Type B pancreatic cell (in vitro differentiated cells): ENCODE measurements at regions not wholly inside any gene's neighbourhood (a gene's known extent, or its start where the extent isn't known, plus 50 kb on each side); places are given as distances from the start of the nearest gene placed in this dataset.

Source experiments
- DNase-seq: peaks from one replicate; pipeline ENCODE4 v3.0.0; 2021; ENCODE audit warnings: mixed read lengths; ENCODE audit not compliant: unreplicated experiment; ENCODE audit errors: extremely low spot score
- H3K27ac Mint-ChIP-seq: 2 replicates; pipeline ENCODE4 v1.8.0; 2021; ENCODE audit warnings: mild to moderate bottlenecking, mixed read lengths
- H3K27me3 Mint-ChIP-seq: 2 replicates; pipeline ENCODE4 v1.8.0; 2021; ENCODE audit warnings: mixed read lengths
- H3K36me3 Mint-ChIP-seq: 2 replicates; pipeline ENCODE4 v1.8.0; 2021; ENCODE audit warnings: mixed read lengths
- H3K4me1 Mint-ChIP-seq: one replicate; pipeline ENCODE4 v1.8.0; 2021; ENCODE audit warnings: mixed read lengths; ENCODE audit not compliant: unreplicated experiment
- H3K4me3 Mint-ChIP-seq: 2 replicates; pipeline ENCODE4 v1.8.0; 2021; ENCODE audit warnings: mild to moderate bottlenecking, mixed read lengths
- H3K9me3 Mint-ChIP-seq: 2 replicates; pipeline ENCODE4 v1.8.0; 2021; ENCODE audit warnings: mixed read lengths
- TF ChIP-seq, protein P1 (sequence below): fragments of 200-600 bp; sonication (generic); conservative IDR thresholded peaks from 2 replicates; pipeline ENCODE4 v1.5.0; 2021; ENCODE audit warnings: antibody characterized with exemption, mild to moderate bottlenecking

- Mint-ChIP-seq H3K4me3 (no peak overlapping the region), H3K27me3 (no peaks in the 10 kb centered on the region), H3K9me3 (no peaks in the 10 kb centered on the region), H3K4me1 (no peaks in the 10 kb centered on the region), H3K36me3 (no peaks in the 10 kb centered on the region), H3K27ac (no peak overlapping the region)
- TF ChIP-seq, protein P1, sequence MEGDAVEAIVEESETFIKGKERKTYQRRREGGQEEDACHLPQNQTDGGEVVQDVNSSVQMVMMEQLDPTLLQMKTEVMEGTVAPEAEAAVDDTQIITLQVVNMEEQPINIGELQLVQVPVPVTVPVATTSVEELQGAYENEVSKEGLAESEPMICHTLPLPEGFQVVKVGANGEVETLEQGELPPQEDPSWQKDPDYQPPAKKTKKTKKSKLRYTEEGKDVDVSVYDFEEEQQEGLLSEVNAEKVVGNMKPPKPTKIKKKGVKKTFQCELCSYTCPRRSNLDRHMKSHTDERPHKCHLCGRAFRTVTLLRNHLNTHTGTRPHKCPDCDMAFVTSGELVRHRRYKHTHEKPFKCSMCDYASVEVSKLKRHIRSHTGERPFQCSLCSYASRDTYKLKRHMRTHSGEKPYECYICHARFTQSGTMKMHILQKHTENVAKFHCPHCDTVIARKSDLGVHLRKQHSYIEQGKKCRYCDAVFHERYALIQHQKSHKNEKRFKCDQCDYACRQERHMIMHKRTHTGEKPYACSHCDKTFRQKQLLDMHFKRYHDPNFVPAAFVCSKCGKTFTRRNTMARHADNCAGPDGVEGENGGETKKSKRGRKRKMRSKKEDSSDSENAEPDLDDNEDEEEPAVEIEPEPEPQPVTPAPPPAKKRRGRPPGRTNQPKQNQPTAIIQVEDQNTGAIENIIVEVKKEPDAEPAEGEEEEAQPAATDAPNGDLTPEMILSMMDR, result no peak
- no peak for DNase-seq
Observed at GRCh38 chr4:165794834-165795233, 78.2 kb upstream of the TLL1 start.

GRCh38 chr4:165799384-165799815 is 73.6 kb upstream of the TLL1 start:
- Mint-ChIP-seq H3K27ac (no peak overlapping the region), H3K9me3 (no peaks in the 10 kb centered on the region)

DNA sequence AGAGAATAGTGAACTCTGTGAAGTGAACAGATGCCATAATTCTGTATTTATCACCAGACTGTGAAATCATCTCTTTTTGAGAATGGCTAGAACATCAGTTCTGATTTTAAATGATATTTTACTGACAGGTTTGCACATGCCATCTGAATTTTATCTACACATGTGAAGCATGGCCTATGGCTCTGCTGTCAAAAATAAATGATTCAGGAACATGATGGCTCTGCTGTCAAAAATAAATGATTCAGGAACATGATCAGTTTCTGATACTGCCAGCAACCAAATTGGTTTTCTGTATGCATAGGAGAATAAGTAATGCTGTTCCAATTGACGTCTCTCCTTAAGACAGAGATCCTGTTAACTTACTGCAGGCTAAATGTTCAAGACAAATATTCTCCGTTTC is 70.6 kb upstream of the TLL1 start:
- H3K27me3 Mint-ChIP-seq, result no peaks in the 10 kb centered on the region
- no peaks in the 10 kb centered on the region for H3K4me1 Mint-ChIP-seq
- no peak overlapping the region for H3K27ac Mint-ChIP-seq
- TF ChIP-seq, protein P1, result no peak
- H3K36me3 Mint-ChIP-seq, result no peaks in the 10 kb centered on the region
- DNase-seq, result no peak
- no peaks in the 10 kb centered on the region for H3K9me3 Mint-ChIP-seq
- no peak overlapping the region for H3K4me3 Mint-ChIP-seq

More at GRCh38 chr4:165799384-165799815, 73.6 kb upstream of the TLL1 start:
- DNase-seq, result no peak
- TF ChIP-seq, protein P1, result no peak
- no peaks in the 10 kb centered on the region for H3K36me3 Mint-ChIP-seq
- no peaks in the 10 kb centered on the region for H3K27me3 Mint-ChIP-seq
- no peak overlapping the region for H3K4me3 Mint-ChIP-seq
- no peaks in the 10 kb centered on the region for H3K4me1 Mint-ChIP-seq

DNA sequence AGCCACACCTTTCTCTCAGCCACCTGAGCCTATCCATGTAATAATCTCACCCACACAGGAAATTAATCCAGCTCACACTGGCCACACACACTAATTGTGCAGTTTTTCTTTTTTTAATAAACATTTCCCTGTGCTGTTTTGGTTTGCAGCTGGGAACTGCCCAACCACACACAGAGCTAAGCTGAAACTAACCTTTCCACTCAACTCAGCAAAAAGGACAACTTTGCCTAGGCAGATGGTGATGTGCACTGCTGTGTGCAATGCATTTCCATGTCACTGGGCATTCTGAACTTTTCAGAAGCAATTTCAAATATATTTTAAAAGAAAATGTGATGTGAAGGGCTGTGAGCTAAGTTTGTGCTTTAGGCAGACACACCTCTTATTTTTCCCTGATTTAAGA is 70.0 kb upstream of the TLL1 start:
- TF ChIP-seq, protein P1, result no peak
- H3K4me3 Mint-ChIP-seq, result no peak overlapping the region

GRCh38 chr4:165805406-165805805 is 67.6 kb upstream of the TLL1 start:
- H3K9me3 Mint-ChIP-seq, result no peaks in the 10 kb centered on the region
- H3K27ac Mint-ChIP-seq, result no peak overlapping the region
- no peaks in the 10 kb centered on the region for H3K27me3 Mint-ChIP-seq
- no peaks in the 10 kb centered on the region for H3K4me1 Mint-ChIP-seq
- TF ChIP-seq, protein P1, result no peak
- no peak overlapping the region for H3K4me3 Mint-ChIP-seq
- no peaks in the 10 kb centered on the region for H3K36me3 Mint-ChIP-seq
- no peak for DNase-seq

More for the DNA sequence above, 70.0 kb upstream of the TLL1 start:
- no peaks in the 10 kb centered on the region for H3K9me3 Mint-ChIP-seq
- H3K4me1 Mint-ChIP-seq, result no peaks in the 10 kb centered on the region
- no peak for DNase-seq
- no peak overlapping the region for H3K27ac Mint-ChIP-seq
- H3K27me3 Mint-ChIP-seq, result no peaks in the 10 kb centered on the region
- no peaks in the 10 kb centered on the region for H3K36me3 Mint-ChIP-seq

- Mint-ChIP-seq H3K27ac (no peak overlapping the region), H3K27me3 (no peaks in the 10 kb centered on the region), H3K4me1 (no peaks in the 10 kb centered on the region), H3K9me3 (no peaks in the 10 kb centered on the region), H3K36me3 (no peaks in the 10 kb centered on the region), H3K4me3 (no peak overlapping the region)
- TF ChIP-seq, protein P1, result no peak
- DNase-seq, result no peak
Observed at GRCh38 chr4:165806613-165807012, 66.4 kb upstream of the TLL1 start.
